Spinal cord (tissue), 9 donors: ENCODE measurements at regions not wholly inside any gene's neighbourhood (a gene's known extent, or its start where the extent isn't known, plus 50 kb on each side); places are given as distances from the start of the nearest gene placed in this dataset.

ENCODE experiments used
- DNase-seq, 6 donors: peaks; one replicate each; pipeline versions ENCODE4 v3.0.0 to v3.0.0-alpha.2; 2013 to 2015; ENCODE audit warnings: low spot score in 6 of 6, low read depth in 4 of 6
- H3K27ac ChIP-seq: one replicate; pipeline ENCODE4 v1.5.1; 2013; ENCODE audit warnings: low read depth, low read length, control low read depth
- H3K27me3 ChIP-seq: one replicate; pipeline ENCODE4 v1.6.1; 2013; ENCODE audit warnings: low read length; ENCODE audit not compliant: control insufficient read depth, insufficient read depth
- H3K36me3 ChIP-seq: one replicate; pipeline ENCODE4 v1.6.1; 2013; ENCODE audit warnings: low read length; ENCODE audit not compliant: control insufficient read depth, insufficient read depth
- H3K4me1 ChIP-seq: one replicate; pipeline ENCODE4 v1.6.1; 2013; ENCODE audit warnings: low read length; ENCODE audit not compliant: control insufficient read depth, insufficient read depth
- H3K4me3 ChIP-seq: one replicate; pipeline ENCODE4 v1.5.1; 2013; ENCODE audit warnings: low read depth, low read length, control low read depth
- H3K9me3 ChIP-seq: one replicate; pipeline ENCODE4 v1.6.1; 2013; ENCODE audit warnings: low read length; ENCODE audit not compliant: control insufficient read depth, insufficient read depth
- WGBS: methylation state at CpG from one replicate; pipeline ENCODE4 v1.1.5; 2013; ENCODE audit warnings: missing lambda C conversion rate; ENCODE audit not compliant: insufficient coverage; 5-methylcytosine and 5-hydroxymethylcytosine counted together
- donor health status: healthy.

GRCh38 chr2:177314722-177315264 lies 50.3 kb upstream of the NFE2L2 start:
- no peak overlapping the region for H3K27ac ChIP-seq

DNA sequence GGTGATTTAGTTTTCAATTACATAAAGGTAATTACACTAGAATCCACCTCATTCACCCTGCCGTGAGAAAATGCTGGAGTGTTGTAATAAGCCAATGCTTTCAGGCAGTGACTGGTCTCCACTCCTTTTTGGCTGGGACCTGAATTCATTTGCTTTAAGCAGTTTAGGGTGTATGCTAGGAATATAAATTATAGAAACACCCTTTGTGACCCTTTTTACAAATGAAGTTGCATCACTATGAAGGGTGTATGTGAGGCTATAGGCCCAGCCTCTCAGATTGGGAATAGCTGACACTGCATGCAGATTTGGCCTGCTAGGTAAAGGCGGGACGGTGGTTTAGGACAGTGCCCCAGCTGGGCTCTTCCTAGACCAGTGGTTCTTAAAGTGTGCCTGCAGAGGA lies 50.8 kb upstream of the NFE2L2 start:
- Histone ChIP-seq H3K4me3 (no peak overlapping the region), H3K27me3 (no peaks in the 10 kb centered on the region), H3K4me1 (no peaks in the 10 kb centered on the region), H3K9me3 (no peaks in the 10 kb centered on the region), H3K36me3 (no peaks in the 10 kb centered on the region), H3K27ac (no peak overlapping the region)
- peak in 2 of 6 donors; percentile 31 to 68 for DNase-seq
- 80% methylated on average over 2 of the region's 3 CpGs for WGBS

More at GRCh38 chr2:177314722-177315264, 50.3 kb upstream of the NFE2L2 start:
- H3K4me3 ChIP-seq: no peak overlapping the region
- no peaks in the 10 kb centered on the region for H3K36me3 ChIP-seq
- WGBS: no CpG with 5 or more reads among the region's 1 CpG
- H3K27me3 ChIP-seq: no peaks in the 10 kb centered on the region
- H3K9me3 ChIP-seq: no peaks in the 10 kb centered on the region
- peak in 1 of 6 donors; percentile 3 for DNase-seq
- no peaks in the 10 kb centered on the region for H3K4me1 ChIP-seq

DNA sequence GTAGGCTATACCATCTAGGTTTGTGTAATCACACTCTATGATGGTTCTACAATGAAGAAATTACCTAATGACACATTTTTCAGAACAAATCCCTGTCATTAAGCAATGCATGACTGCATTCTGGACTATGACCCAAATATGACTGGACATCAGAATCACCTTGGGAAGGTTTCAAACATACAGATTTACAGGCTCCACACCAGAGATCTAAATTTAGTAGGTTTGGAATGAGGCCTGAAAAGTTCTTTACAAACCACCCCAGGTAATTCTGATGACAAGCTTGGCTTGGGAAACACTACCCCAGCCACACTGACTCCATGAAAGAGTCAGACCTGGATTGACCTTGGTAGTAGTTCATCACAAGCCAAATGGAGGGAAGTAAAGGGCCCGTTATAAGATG lies 52.2 kb upstream of the NFE2L2 start:
- no peaks in the 10 kb centered on the region for H3K4me1 ChIP-seq
- H3K4me3 ChIP-seq: no peak overlapping the region
- no peaks in the 10 kb centered on the region for H3K9me3 ChIP-seq
- WGBS: no CpG with 5 or more reads among the region's 1 CpG
- H3K27ac ChIP-seq: no peak overlapping the region
- H3K36me3 ChIP-seq: no peaks in the 10 kb centered on the region
- H3K27me3 ChIP-seq: no peaks in the 10 kb centered on the region
- DNase-seq: no peak

DNA sequence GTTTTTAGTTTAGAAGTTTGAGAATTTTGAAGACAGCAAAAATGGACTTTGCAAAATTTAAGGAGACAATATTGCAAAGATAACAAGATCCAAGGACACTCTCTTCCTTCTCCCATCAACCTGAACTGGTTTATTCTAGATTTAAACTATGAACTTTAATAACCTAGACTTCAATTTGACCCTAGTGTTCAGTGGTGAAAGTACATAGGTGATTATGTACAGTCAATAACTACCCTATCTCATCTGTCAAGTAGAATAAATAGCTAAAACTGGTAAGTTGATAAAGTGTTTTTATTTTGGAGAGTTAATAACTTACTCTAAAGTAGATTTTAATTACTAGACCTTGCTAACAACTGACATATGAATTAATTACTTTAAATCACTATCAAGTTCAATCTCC lies 52.9 kb upstream of the NFE2L2 start:
- no peak for DNase-seq
- H3K27me3 ChIP-seq: no peaks in the 10 kb centered on the region
- H3K4me3 ChIP-seq: no peak overlapping the region
- no peaks in the 10 kb centered on the region for H3K9me3 ChIP-seq
- H3K4me1 ChIP-seq: no peaks in the 10 kb centered on the region
- H3K36me3 ChIP-seq: no peaks in the 10 kb centered on the region
- H3K27ac ChIP-seq: no peak overlapping the region

GRCh38 chr2:177317857-177318256 lies 53.3 kb upstream of the NFE2L2 start:
- Histone ChIP-seq H3K36me3 (no peaks in the 10 kb centered on the region), H3K27ac (no peak overlapping the region), H3K4me3 (no peak overlapping the region), H3K4me1 (no peaks in the 10 kb centered on the region), H3K9me3 (no peaks in the 10 kb centered on the region), H3K27me3 (no peaks in the 10 kb centered on the region)
- no peak for DNase-seq
- no CpG with 5 or more reads among the region's 1 CpG for WGBS

- Histone ChIP-seq H3K9me3 (no peaks in the 10 kb centered on the region), H3K4me3 (no peak overlapping the region)
Observed at GRCh38 chr2:177318613-177319012, 54.1 kb upstream of the NFE2L2 start.

GRCh38 chr2:177320596-177320995 lies 56.1 kb upstream of the NFE2L2 start:
- Histone ChIP-seq H3K27ac (no peak overlapping the region), H3K4me1 (no peaks in the 10 kb centered on the region), H3K9me3 (no peaks in the 10 kb centered on the region), H3K27me3 (no peaks in the 10 kb centered on the region), H3K4me3 (no peak overlapping the region), H3K36me3 (no peaks in the 10 kb centered on the region)
- 100% methylated on average over 1 of the region's 2 CpGs for WGBS
- DNase-seq: no peak

More at GRCh38 chr2:177318613-177319012, 54.1 kb upstream of the NFE2L2 start:
- WGBS: no CpG with 5 or more reads among the region's 1 CpG
- DNase-seq: no peak
- Histone ChIP-seq H3K4me1 (no peaks in the 10 kb centered on the region), H3K27me3 (no peaks in the 10 kb centered on the region), H3K36me3 (no peaks in the 10 kb centered on the region), H3K27ac (no peak overlapping the region)

GRCh38 chr2:177322801-177323261 lies 58.3 kb upstream of the NFE2L2 start:
- no peak for DNase-seq
- Histone ChIP-seq H3K36me3 (no peaks in the 10 kb centered on the region), H3K9me3 (no peaks in the 10 kb centered on the region), H3K27me3 (no peaks in the 10 kb centered on the region), H3K4me3 (no peak overlapping the region), H3K27ac (no peak overlapping the region), H3K4me1 (no peaks in the 10 kb centered on the region)
- 77% methylated on average over 4 of the region's 5 CpGs for WGBS

- Histone ChIP-seq H3K36me3 (no peaks in the 10 kb centered on the region), H3K27ac (no peak overlapping the region), H3K4me1 (no peaks in the 10 kb centered on the region), H3K4me3 (no peak overlapping the region), H3K27me3 (no peaks in the 10 kb centered on the region), H3K9me3 (no peaks in the 10 kb centered on the region)
- WGBS: 83% methylated on average over 2 of the region's 3 CpGs
- DNase-seq: no peak
Observed at GRCh38 chr2:177324797-177325196, 60.3 kb upstream of the NFE2L2 start.

DNA sequence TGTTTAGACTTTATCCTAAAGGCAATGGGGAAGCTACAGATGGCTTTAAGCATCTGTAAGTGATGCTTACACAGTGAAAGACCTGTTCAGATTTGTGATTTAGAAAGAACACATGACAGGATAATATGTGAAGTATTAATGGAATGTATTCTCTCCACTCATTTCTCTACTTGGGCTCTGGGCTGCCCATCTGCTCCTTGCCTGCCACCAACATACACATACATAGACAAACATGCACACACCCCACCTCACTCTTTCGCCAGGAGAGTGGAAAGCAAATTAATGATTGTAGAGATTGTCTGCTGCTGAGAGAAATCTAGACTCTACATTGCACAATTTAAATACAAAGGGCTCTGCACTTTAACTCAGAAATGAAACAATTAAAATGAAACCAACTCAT lies 61.0 kb upstream of the NFE2L2 start:
- DNase-seq: no peak
- H3K4me3 ChIP-seq: no peak overlapping the region
- H3K27me3 ChIP-seq: no peaks in the 10 kb centered on the region
- no peaks in the 10 kb centered on the region for H3K4me1 ChIP-seq
- WGBS: no CpG with 5 or more reads among the region's 1 CpG
- no peak overlapping the region for H3K27ac ChIP-seq
- no peaks in the 10 kb centered on the region for H3K9me3 ChIP-seq
- H3K36me3 ChIP-seq: no peaks in the 10 kb centered on the region
